Activated naive CD4-positive, alpha-beta T cell treated with anti-CD3 and anti-CD28 coated beads, Interleukin-2, amount 50 U/mL, for 24 hours (primary cell): ENCODE measurements at regions not wholly inside any gene's neighbourhood (a gene's known extent, or its start where the extent isn't known, plus 50 kb on each side); places are given as distances from the start of the nearest gene placed in this dataset.
A peak's percentile ranks its signal among the peaks of the same experiment; 100 is the strongest.

ENCODE experiments used
- H3K27ac Mint-ChIP-seq: one replicate; pipeline ENCODE4 v1.8.0; 2021; ENCODE audit warnings: mild to moderate bottlenecking, mixed read lengths
- H3K27me3 Mint-ChIP-seq: one replicate; pipeline ENCODE4 v1.8.0; 2021; ENCODE audit warnings: mixed read lengths
- H3K36me3 Mint-ChIP-seq: one replicate; pipeline ENCODE4 v1.8.0; 2021; ENCODE audit warnings: mixed read lengths
- H3K4me1 Mint-ChIP-seq: one replicate; pipeline ENCODE4 v1.8.0; 2021; ENCODE audit warnings: mixed read lengths
- H3K4me3 Mint-ChIP-seq: one replicate; pipeline ENCODE4 v1.8.0; 2021; ENCODE audit warnings: mild to moderate bottlenecking, mixed read lengths
- H3K9me3 Mint-ChIP-seq: one replicate; pipeline ENCODE4 v1.8.0; 2021; ENCODE audit warnings: mixed read lengths

DNA sequence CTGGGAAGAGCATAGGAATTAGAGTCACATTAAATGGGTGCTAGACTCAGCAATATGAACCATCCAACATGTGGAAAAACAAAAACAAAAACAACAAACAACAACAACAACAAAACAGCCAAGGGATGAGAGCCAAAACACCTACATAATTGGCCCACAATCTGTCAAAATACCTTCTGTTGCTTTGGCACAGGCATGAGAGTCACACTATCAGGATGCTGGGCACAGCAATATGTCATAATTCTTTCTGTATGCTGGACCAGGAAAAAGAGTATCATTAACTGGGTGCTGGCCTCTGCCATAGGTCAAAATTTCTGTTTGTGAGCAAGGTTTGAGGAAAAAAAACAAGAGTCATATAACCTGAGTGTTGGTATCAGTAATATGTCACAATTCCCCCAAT, 979.1 kb upstream of the TSPY4 start:
- H3K27ac Mint-ChIP-seq = no peak overlapping the region
- H3K9me3 Mint-ChIP-seq = no peaks in the 10 kb centered on the region

DNA sequence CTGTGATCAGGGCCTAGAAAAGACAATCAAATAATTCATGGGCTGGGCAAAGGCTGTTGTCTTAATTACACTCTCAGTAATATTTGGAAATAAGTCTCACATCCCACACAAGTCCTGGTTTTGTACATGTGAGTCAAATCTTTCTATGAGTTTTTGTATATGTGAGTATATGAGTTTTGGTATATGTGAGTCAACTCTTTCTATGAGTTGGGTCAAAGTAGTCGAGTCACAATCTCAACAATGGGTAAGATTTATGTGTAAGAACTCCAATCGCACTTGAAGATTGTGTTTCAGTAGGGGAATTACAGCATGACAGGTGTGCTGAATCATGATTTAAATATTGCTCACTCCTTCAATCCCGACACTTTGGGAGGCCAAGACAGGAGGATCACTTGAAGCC, 975.5 kb upstream of the TSPY4 start:
- H3K4me1 Mint-ChIP-seq = no peaks in the 10 kb centered on the region
- H3K4me3 Mint-ChIP-seq = no peak overlapping the region
- no peaks in the 10 kb centered on the region for H3K9me3 Mint-ChIP-seq
- H3K36me3 Mint-ChIP-seq = no peaks in the 10 kb centered on the region
- H3K27me3 Mint-ChIP-seq = peaks cover 1% of the 10 kb centered on the region
- H3K27ac Mint-ChIP-seq = no peak overlapping the region

More for the DNA sequence above, 979.1 kb upstream of the TSPY4 start:
- Mint-ChIP-seq H3K4me1 (no peaks in the 10 kb centered on the region), H3K4me3 (no peak overlapping the region), H3K36me3 (no peaks in the 10 kb centered on the region), H3K27me3 (no peaks in the 10 kb centered on the region)

DNA sequence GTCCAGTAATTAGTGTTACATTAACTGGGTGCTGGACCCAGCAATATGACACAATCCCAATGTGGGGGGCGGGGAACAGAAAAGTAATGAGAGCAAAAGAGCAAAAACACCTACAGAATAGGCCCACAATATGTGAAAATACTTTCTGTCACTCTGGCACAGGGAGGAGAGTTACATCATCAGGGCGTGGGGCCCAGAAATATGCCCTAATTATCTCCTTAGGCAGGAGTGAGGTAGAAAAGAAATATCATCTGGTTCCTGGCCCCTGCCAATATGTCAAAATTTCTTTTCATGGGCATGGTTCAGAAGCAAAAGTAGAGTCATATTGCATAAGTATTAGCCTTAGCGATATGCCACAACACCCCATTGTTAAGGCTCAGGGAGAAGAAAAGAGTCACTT, 959.8 kb upstream of the TSPY4 start:
- Mint-ChIP-seq H3K4me1 (peaks cover 5% of the 10 kb centered on the region), H3K27me3 (no peaks in the 10 kb centered on the region), H3K9me3 (no peaks in the 10 kb centered on the region), H3K36me3 (no peaks in the 10 kb centered on the region), H3K4me3 (no peak overlapping the region), H3K27ac (no peak overlapping the region)

DNA sequence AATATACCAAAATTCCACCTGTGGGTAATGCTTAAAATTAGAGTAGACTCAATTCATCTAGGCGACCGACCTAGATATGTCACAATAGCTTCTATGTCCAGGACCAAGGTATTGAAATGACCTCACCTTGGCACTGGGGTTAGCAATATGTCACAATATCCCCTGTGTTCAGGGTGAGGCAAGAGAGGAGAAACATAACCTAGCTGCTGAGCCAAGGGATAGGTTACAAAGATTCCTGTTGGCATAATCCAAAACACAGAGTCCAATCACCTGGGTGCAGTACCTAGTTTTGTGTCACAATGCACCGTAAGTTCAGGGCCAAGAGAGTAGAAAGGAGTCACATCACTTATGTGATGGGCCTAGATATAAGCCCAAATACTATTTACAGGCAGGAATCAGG, 957.5 kb upstream of the TSPY4 start:
- no peaks in the 10 kb centered on the region for H3K27me3 Mint-ChIP-seq
- no peak overlapping the region for H3K27ac Mint-ChIP-seq
- peaks cover 5% of the 10 kb centered on the region for H3K4me1 Mint-ChIP-seq
- no peak overlapping the region for H3K4me3 Mint-ChIP-seq
- no peaks in the 10 kb centered on the region for H3K9me3 Mint-ChIP-seq
- no peaks in the 10 kb centered on the region for H3K36me3 Mint-ChIP-seq

DNA sequence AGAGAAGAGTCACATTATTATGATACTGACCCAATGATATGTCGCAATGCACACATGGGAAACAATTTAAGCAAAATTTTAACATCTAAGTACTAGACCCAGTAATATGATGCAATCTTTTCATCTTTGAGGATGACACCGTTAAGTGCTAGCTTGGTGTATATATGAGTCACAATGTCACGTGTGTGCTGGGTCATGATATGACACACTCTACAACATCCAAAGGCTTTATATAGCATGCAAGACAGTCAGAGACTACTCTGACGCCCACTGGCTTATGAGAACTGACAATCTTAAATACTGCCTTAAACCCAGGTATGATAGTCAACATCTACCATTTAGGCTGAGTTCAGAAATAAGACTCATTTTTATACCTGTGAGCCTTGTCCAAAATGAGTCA, 955.8 kb upstream of the TSPY4 start:
- Mint-ChIP-seq H3K4me3 (no peak overlapping the region), H3K36me3 (no peaks in the 10 kb centered on the region), H3K9me3 (no peaks in the 10 kb centered on the region), H3K4me1 (peaks cover 5% of the 10 kb centered on the region), H3K27ac (peak overlapping the region; percentile 41), H3K27me3 (no peaks in the 10 kb centered on the region)

DNA sequence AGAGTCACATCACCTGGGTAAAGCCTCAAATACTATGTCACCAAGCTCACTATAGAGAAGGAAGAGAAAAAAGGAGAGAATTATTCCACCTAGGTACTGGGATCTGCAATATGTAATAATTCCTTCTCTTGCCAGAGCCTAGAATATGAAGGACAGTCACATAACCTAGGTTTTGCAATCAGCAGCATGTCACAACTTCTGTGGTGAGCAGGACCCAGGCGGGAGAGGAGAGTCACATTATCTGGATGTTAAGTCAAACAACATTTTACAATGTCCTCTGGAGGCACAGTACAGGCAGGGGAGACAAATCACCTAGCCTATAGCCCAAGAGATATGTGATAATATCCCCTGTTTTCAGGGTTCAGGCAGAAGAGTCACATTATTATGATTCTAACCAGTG, 951.2 kb upstream of the TSPY4 start:
- peaks cover 5% of the 10 kb centered on the region for H3K4me1 Mint-ChIP-seq
- no peaks in the 10 kb centered on the region for H3K36me3 Mint-ChIP-seq
- no peak overlapping the region for H3K4me3 Mint-ChIP-seq
- H3K9me3 Mint-ChIP-seq = no peaks in the 10 kb centered on the region
- no peaks in the 10 kb centered on the region for H3K27me3 Mint-ChIP-seq
- H3K27ac Mint-ChIP-seq = no peak overlapping the region

DNA sequence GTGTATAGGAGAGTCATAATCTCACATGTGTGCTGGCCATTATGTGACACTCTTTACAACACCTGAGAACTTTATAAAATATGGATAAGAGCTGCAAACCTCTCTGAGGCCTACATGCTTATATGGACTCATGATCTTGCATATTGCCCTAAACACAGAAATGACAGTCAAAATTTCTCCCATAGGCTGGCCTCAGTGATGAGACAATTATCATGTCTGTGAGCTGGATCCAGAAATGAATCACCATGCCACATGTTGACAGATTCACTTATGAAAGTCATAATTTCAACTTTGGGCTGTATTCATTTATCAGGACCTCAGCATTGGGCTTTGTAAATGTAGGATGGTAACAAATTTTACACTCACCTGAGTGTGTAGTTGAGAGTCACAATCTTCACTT, 948.8 kb upstream of the TSPY4 start:
- H3K36me3 Mint-ChIP-seq = no peaks in the 10 kb centered on the region
- H3K4me3 Mint-ChIP-seq = no peak overlapping the region
- no peaks in the 10 kb centered on the region for H3K4me1 Mint-ChIP-seq
- H3K9me3 Mint-ChIP-seq = no peaks in the 10 kb centered on the region
- no peak overlapping the region for H3K27ac Mint-ChIP-seq
- no peaks in the 10 kb centered on the region for H3K27me3 Mint-ChIP-seq

DNA sequence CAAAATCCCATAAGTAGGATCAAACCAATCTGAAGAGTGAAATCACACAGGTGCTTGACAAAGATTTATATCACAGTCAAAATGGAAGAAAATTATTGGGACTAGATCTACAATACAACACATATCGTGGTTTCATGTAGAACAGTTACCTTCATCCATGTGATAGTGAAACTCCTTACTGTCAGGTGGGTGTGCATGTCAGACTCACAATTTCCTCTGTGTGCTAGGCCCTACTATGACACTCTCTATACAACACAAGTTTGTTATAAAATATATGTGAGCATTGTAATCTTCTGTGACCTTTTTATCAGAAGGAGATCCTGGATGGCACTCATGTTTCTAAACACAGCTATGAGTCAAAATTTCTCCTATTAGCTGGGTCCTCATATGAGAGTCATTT, 947.0 kb upstream of the TSPY4 start:
- H3K4me3 Mint-ChIP-seq = no peak overlapping the region
- no peaks in the 10 kb centered on the region for H3K9me3 Mint-ChIP-seq

DNA sequence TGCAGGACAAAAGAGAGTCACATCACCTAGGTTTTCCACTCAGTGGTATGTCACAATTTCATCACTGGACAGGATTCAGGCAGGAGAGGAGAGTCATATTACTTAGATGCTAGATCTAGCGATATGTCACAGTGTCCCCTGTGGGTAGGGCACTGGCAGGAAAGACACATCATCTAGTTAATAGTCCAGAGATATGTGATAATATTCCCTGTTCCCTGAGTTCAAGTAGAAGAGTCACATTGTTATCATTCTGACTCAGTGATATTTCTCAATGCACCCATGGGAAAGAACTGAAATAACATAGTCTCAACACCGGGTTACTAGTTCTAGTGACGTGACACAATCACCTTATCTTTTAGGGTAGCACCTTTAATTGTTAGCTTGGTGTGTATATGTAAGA, 944.0 kb upstream of the TSPY4 start:
- Mint-ChIP-seq H3K4me1 (no peaks in the 10 kb centered on the region), H3K27me3 (no peaks in the 10 kb centered on the region), H3K4me3 (no peak overlapping the region), H3K36me3 (no peaks in the 10 kb centered on the region), H3K9me3 (no peaks in the 10 kb centered on the region), H3K27ac (no peak overlapping the region)

More for the DNA sequence above, 947.0 kb upstream of the TSPY4 start:
- Mint-ChIP-seq H3K36me3 (no peaks in the 10 kb centered on the region), H3K4me1 (no peaks in the 10 kb centered on the region), H3K27ac (no peak overlapping the region), H3K27me3 (no peaks in the 10 kb centered on the region)

DNA sequence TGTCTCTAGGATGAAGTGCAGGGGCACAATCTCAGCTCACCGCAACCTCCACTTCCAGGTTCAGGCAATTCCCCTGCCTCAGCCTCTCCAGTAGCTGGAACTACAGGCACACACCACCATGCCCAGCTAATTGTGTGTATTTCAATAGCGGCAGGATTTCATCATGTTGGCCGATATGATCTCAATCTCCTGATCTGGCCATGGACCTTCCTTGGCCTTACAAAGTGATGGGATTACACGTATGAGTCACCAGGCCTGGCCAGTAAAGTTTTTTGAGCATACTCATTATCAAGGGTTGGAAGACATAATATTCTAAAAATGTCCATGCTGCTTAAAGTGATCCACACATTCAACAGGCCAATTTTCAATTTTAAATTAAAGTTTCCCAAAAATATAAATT, 914.4 kb upstream of the TSPY4 start:
- H3K27me3 Mint-ChIP-seq = peaks cover 2% of the 10 kb centered on the region
- no peak overlapping the region for H3K27ac Mint-ChIP-seq
- no peaks in the 10 kb centered on the region for H3K36me3 Mint-ChIP-seq
- no peaks in the 10 kb centered on the region for H3K9me3 Mint-ChIP-seq
- H3K4me3 Mint-ChIP-seq = no peak overlapping the region
- no peaks in the 10 kb centered on the region for H3K4me1 Mint-ChIP-seq

DNA sequence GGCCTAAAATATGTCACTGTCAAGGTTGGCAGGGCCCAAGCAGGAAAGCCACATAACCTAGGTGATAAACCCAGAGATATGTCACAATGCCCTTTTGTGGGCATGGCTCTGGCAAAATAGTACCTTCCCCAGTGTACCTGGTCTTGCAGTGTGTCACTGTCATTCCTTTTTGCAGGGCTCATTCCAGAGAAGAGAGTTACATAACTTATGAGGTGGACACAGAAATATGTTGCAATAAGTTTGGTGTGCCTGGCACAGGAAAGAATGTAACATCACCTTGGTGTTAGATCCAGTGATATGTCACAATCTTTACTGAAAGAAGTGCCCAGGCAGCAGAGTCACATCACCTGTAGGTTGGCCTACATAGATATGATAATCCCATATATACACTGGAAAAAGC, 910.8 kb upstream of the TSPY4 start:
- Mint-ChIP-seq H3K27me3 (no peaks in the 10 kb centered on the region), H3K36me3 (no peaks in the 10 kb centered on the region), H3K4me3 (no peak overlapping the region), H3K4me1 (no peaks in the 10 kb centered on the region), H3K9me3 (no peaks in the 10 kb centered on the region), H3K27ac (no peak overlapping the region)

DNA sequence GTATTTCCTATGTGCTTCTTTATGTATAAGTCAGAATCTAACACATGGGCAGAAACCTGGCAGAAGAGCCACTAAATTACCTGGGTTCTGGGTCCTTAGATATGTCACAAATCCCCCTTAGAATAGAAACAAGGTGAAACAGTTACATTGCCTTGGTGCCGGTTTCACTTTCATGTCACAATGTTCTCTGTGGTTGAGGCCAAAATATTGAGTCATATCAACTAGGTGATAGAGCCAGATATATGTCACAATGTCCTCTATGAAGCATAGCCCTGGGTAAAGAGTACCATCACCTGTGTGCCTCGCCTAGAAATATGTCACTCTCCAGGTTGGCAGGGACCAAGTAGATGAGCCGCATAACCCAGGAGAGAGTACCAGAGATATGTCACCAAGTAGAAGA, 899.8 kb upstream of the TSPY4 start:
- no peaks in the 10 kb centered on the region for H3K4me1 Mint-ChIP-seq

DNA sequence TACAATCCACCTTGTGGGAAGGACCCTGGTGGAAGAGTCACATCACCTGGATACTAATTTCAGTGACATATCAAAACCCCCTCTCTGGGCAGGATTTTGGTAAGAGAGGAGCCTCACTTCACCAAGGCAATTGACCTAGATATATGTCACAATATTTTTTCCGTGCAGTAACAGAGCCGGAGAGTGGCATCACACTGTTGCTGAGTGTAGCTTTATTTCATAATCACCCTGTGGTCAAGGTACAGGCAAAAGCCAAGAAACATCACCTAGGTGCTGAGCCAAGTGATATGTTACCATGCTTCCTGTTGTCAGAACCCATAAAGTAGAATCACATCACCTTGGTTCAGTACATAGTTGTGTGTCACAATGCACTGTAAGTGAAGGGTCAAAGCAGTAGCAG, 895.2 kb upstream of the TSPY4 start:
- Mint-ChIP-seq H3K4me3 (no peak overlapping the region), H3K4me1 (no peaks in the 10 kb centered on the region)

More for the DNA sequence above, 899.8 kb upstream of the TSPY4 start:
- Mint-ChIP-seq H3K36me3 (no peaks in the 10 kb centered on the region), H3K27ac (no peak overlapping the region), H3K4me3 (no peak overlapping the region), H3K9me3 (no peaks in the 10 kb centered on the region), H3K27me3 (no peaks in the 10 kb centered on the region)

DNA sequence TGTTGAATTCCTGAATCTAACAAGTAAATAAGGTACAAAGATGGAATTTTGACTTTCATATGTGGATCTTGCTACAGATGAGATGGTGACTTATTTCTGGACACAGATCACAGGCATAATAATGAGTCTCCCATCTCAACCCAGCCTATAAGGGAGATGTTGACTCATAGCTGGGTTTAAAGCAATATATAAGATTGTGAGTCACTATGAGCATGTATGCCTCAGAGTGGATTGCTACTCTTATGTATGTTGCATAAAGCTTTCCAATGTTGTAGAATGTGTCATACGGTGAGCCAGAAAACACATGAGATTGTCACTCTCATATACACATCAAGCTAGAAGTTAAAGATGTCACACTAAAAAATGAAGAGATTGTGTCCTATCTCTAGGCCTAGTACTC, 884.3 kb upstream of the TSPY4 start:
- Mint-ChIP-seq H3K4me1 (no peaks in the 10 kb centered on the region), H3K9me3 (no peaks in the 10 kb centered on the region), H3K27me3 (peaks cover 2% of the 10 kb centered on the region), H3K4me3 (no peak overlapping the region), H3K27ac (no peak overlapping the region), H3K36me3 (no peaks in the 10 kb centered on the region)

More for the DNA sequence above, 895.2 kb upstream of the TSPY4 start:
- no peak overlapping the region for H3K27ac Mint-ChIP-seq
- H3K36me3 Mint-ChIP-seq = no peaks in the 10 kb centered on the region
- no peaks in the 10 kb centered on the region for H3K9me3 Mint-ChIP-seq
- H3K27me3 Mint-ChIP-seq = no peaks in the 10 kb centered on the region

DNA sequence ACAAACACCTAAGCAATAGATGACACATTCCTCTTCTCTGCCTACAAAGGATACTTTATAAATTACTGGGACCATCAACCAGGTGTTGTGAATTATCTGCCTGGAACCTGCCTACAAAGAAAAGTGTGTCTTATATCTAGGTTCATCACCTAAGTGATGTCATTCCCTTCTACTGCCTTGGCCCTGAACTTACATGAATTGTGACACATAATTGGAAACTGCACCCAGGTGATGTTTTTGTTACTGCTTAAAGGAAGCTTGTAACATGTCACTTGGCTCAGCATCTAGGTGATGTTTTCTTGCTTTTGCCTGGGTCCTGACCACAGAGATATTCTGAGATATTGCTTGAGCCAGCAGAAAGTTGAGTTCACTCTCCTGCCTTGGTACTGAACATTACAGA, 870.5 kb upstream of the TSPY4 start:
- no peaks in the 10 kb centered on the region for H3K4me1 Mint-ChIP-seq
- H3K27me3 Mint-ChIP-seq = no peaks in the 10 kb centered on the region
- no peaks in the 10 kb centered on the region for H3K9me3 Mint-ChIP-seq
- H3K27ac Mint-ChIP-seq = peak overlapping the region; percentile 13
- no peaks in the 10 kb centered on the region for H3K36me3 Mint-ChIP-seq
- H3K4me3 Mint-ChIP-seq = no peak overlapping the region

DNA sequence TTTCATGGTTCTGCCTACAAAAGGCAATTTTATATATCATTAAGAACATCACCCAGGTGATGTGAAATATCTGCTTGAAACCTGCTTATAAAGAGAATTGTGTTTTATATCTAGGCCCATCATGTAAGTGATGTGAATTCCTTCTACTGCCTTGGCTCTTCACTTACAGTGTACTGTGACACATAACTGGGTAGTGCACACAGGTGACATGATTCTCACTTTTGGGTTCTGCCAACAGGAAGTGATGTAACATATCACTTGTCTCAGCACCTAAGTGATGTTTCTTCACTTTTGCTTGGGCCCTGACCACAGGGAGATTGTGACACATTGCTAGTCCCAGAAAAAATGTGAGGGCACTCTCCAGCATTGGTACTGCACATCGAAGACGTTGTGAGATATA, 867.0 kb upstream of the TSPY4 start:
- Mint-ChIP-seq H3K4me3 (no peak overlapping the region), H3K27me3 (no peaks in the 10 kb centered on the region), H3K36me3 (no peaks in the 10 kb centered on the region), H3K9me3 (no peaks in the 10 kb centered on the region), H3K27ac (no peak overlapping the region), H3K4me1 (no peaks in the 10 kb centered on the region)

DNA sequence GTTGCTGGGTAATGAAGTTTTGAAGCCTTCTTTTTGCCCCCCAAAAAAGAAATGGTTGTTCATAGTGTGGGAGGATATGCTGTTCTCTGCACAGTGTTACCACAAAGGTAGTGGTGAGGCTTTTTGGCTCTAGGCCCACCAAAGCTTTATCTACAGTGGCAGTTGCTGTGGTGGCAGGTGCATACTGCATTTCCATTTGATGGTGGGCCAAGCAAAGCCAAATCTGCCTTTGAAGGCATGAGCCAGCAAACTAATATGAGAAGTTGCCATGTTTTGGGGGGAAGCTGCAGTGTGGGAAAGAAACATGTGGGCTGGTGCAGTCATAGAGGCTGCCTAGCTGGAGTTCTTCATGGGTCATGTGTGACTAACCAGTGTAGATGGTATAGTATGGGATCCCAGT, 858.1 kb upstream of the TSPY4 start:
- Mint-ChIP-seq H3K36me3 (no peaks in the 10 kb centered on the region), H3K4me1 (no peaks in the 10 kb centered on the region), H3K9me3 (no peaks in the 10 kb centered on the region), H3K27me3 (peaks cover 3% of the 10 kb centered on the region), H3K4me3 (no peak overlapping the region), H3K27ac (no peak overlapping the region)
